ENCODE measurements at regions not wholly inside any gene's neighbourhood (a gene's known extent, or its start where the extent isn't known, plus 50 kb on each side); places are given as distances from the start of the nearest gene placed in this dataset.

DNA sequence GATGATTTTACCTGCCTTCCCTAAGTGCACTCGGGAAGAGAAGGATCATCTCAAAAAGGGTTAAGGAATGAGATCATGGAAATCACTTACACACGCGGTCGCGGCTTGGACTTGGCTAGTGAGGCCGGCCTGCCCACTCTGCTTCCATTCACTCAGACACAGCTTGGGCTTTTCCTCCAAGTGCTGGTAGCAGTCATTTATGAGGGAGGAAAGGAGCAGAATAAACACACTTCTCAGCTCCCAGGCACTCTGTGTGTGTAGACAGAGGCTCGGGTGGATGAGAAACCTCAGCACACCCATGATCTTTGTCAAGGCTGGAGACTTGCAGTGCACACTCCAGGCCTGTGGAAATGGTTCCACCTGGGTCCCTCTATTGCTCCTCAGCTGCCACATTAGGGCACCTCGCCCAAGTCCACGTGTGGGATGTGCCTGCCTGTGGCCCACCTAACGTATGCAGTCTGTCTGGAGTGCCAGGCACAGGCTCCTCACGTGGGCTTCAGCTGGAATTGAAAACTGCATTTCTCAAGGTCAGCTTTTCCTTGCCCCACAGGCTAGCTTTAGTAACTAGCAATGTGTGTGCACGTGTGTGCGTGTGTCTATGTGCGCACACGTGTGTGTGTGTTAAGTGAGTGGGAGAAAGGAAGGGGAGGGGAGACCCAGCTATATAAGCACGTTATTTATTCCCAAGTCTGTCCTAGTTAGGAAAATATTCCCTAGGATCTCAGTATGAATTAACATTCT, 288.4 kb downstream of the SOX11 start:
- ATAC-seq (ENCODE audit: poor library complexity) (no peak), DNase-seq (no peak)
- intact Hi-C loops (cut with DNase I) = no loop called here

DNA sequence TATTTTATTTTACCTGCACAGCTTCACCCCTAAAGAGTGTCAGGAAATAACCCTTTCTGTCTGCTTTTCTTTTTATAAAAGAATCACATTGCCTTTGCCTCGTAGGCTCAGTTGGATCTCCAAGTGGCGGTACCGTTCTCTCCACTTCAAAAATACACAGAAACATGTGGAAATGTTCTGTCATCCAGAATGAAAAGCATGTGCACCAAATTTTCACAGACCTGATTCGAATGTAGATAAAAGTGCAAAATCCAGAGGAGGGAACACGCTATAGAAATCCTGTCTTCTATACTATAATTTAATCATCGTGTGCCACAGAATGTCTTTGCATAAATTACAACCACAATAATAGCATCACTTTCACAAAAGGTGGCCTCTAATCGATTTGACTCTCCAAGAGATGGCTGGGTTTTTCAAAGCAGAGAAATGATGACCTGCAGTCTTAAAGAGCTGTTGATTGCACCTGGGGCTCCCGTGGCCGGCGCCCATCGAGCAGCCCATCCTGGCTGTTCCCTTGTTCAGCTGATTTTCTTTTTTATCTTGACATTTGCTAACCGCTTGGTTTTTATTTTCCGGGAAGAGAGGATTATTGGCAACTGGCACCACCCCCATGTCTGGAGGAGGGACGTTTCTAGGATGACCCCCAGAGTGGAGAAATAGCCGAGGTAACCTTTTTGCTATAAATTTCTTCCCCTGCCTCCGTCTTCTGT, 290.2 kb downstream of the SOX11 start:
- intact Hi-C loops (cut with DNase I) = no loop called here
- DNase-seq (no peak), ATAC-seq (ENCODE audit: poor library complexity) (no peak)

DNA sequence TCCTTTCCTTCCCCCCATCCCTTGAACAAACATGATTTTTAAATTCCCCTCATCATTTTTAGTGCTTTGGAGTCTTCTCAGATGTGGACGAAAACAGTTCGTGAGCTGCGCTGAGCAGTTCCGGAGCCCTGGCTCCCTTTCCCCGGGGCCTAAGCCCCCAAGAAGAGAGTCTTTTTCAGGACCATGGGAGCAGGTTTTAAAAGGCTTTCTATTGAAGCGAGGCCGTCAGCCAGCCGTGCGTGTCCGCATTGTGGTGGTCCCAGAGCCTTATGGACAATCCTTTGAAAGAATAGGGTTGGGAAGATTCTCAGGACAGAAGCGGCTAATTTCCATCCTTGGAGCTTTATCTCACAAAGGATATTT, 290.7 kb downstream of the SOX11 start:
- DNase-seq (no peak), ATAC-seq (ENCODE audit: poor library complexity) (no peak)
- intact Hi-C loops (cut with DNase I) = no loop called here

DNA sequence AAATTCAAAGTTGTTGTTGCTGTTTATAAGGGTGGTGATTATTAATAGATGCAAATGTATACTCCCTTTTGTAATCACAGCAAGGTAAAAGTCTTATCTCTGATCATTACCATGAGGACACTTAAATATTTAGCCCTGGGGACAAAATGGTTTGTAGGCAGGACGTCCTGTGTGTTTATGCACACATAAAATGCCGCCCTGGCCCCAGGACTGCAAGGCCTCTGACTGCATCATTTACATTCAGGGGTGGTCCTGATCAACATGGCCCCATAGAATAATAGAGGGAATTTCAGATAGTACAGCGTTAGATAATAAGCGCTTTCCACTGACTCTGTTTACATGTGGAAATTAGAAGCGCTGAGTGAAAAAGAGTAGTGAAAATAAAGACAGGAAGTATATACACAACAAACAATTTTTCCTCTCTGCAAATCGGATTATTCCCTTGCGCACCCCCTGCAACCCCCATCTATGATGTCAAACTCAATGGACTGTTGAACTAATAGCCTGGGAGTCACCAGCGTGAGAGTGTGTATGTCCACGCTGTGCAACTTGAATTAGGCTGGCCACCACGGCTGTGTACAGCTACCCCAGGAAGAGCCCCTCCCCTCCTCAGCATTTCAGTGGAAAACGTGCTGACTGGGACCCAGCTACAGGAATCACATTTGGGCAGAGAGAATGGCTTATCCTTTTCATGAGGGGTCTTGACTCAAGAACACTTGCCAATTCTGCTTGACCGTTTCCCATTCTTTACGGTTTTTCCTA, 291.5 kb downstream of the SOX11 start:
- intact Hi-C loops (cut with DNase I) = no loop called here
- DNase-seq (no peak), ATAC-seq (ENCODE audit: poor library complexity) (no peak)

DNA sequence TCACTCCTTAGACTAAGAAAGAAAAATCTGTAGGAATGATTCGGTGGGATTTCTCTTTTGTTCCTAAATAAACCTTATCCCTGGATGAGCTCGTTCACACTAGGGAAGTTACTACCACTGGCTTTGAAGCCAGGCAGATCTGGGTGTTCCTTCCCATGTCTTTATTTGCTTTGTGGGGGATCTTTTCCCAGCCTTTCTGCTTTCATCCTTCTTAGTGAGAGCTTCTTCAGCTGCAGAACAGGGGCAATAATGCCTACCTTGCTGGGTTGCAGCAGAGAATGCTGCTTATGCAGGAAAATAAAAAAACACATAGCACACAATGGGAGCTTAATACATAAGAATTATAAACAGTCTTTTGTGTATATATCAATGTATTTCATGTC, 292.1 kb downstream of the SOX11 start:
- intact Hi-C loops (cut with DNase I) = no loop called here
- ATAC-seq (ENCODE audit: poor library complexity) (no peak), DNase-seq (no peak)

GRCh38 chr2:5984946-5985345, 292.8 kb downstream of the SOX11 start:
- no peak for ATAC-seq (ENCODE audit: poor library complexity)
- intact Hi-C loops (cut with DNase I) = no loop called here
- DNase-seq = no peak

- DNase-seq (no peak), ATAC-seq (ENCODE audit: poor library complexity) (no peak)
- intact Hi-C loops (cut with DNase I) = no loop called here
Measured at GRCh38 chr2:5985536-5986385, 293.6 kb downstream of the SOX11 start.

DNA sequence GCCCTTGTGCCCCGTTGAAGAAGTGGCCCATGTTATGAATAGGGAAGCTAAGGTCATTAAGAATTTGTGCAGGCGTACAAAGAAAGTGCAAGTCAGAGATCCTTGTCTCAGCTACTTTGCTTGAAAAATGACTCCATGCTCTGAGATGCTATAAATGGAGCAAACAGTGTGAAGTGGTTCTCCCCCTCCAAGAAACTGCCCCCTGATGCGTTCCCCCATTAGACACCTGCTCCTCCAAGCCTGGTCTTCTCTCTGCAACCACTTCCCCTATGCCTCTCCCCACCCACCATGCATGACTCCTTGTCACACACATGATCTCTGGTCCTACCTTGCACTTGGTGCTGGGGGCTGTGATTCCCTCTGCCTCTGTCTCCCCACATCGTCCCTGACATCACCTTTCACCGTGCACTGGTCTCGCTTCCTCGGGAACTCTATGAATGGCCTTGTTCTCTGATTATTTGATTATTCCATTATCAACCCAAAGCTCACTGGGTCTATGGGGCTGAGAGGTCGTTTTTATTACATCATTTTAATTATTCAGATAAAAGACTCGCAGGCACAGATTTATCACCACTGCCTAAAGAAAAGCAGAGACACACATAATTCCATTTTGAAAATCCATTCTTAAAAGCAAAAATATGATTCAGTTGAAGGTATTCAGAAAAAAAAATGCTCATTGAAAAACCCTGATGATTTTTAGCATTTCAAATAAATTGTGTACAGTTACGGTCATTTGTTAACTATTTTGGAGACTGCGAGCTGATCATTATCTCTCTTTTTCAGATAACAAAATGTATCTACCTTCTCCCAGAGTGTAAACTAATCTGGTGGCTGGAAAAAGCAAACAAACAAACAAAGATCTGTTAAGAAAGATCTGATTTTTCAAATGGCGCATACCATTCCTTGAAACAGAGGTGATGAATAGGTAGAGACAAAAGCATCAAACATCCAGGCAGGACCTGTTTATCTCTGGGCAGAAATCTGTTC, 294.9 kb downstream of the SOX11 start:
- ATAC-seq (ENCODE audit: poor library complexity) (no peak), DNase-seq (no peak)
- intact Hi-C loops (cut with DNase I) = no loop called here

DNA sequence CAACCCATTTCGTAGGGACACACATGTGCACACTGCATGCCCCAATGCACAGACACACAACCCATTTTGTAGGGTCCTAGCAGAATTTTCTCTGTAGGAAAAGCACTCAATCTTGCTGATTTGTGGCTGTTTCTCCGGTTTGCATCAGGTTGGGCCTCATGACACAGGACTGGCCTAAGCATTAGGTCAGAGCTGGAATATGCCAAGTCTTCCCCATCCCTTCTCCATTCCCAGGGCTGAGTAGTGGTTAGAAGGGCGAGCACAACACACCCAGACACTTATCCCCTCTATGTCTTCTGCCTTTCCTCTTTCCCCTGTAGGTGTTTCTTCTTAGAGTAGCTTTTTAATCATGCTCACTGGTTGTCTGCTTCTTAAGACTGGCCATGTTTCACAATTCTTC, 295.9 kb downstream of the SOX11 start:
- ATAC-seq (ENCODE audit: poor library complexity) (no peak), DNase-seq (no peak)

DNA sequence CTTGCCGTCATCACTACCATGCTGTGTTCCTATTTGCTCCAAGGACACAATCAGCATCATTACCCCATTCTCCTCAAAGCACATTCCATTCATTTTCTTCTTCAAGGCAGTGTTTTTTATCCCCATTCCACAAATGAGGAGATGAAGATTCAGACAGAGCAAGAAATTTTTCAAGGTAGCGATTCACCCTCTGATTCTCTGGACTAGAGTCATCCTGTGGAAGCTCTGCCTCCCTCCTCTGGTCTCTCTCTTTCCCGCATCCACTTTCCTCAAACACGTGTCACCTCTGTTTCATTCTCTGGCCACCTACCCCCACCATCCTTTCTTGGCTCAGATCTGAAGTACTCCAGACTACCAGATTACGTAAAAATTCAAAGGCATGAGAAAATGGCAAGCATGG, 297.9 kb downstream of the SOX11 start:
- no peak for ATAC-seq (ENCODE audit: poor library complexity)
- DNase-seq = no peak
- intact Hi-C loops (cut with DNase I) = no loop called here

More for the DNA sequence above, 295.9 kb downstream of the SOX11 start:
- intact Hi-C loops (cut with DNase I) = no loop called here

DNA sequence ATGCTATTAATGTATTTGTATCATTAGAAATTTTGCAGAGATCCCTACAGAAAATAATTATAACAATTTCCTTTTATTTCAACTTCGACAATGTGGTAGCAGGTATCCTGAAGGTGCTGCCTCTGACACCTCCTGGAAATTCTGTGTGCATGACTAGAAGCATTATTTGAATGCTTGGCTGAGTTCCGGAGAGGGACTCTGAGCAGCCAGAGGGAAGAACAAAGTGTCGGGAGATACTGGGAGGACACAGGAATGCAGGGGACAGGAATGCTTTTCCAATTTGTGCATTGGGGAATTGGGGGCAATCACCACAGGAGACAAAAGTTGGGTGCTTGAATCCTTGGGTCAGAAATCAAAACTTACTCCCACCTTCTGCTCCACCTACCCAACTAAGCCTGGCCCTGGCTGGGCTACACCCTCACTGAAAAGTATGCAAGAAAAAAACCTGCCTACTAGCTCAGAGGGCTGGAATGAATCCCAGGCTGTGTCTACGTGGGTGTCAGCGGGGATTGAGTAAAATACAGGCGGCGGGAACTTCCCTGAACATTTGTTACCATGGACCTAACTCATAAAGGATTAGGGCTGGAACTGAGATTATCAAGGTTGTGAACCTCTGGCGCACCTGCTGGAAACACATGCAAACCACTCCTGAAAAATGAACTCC, 299.3 kb downstream of the SOX11 start:
- DNase-seq (no peak), ATAC-seq (ENCODE audit: poor library complexity) (peak; percentile 74)
- intact Hi-C loops (cut with DNase I) = no loop called here

DNA sequence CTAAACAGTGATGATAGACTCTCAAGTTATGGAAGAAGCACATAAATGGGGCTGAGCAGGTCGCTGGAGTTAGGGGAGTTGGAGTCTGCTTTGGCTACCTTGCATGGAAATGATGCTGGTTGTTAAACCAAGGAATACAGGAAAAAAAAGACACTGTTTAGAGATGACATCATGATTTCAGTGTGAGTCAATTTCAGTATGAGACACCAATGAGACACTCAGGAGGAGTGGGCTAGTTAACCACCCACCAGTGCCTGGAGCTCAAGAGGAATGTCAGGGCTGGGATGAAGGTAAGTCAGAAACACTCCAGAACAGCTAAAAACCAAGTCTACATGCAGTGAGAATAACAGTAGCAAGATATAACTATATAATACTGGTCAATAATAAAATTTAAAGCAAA, 303.6 kb downstream of the SOX11 start:
- no peak for ATAC-seq (ENCODE audit: poor library complexity)
- no peak for DNase-seq
- intact Hi-C loops (cut with DNase I) = no loop called here

- DNase-seq (no peak), ATAC-seq (ENCODE audit: poor library complexity) (no peak)
- intact Hi-C loops (cut with DNase I) = no loop called here
Measured at GRCh38 chr2:6008186-6008585, 316.0 kb downstream of the SOX11 start.

GRCh38 chr2:6008726-6009125, 316.5 kb downstream of the SOX11 start:
- ATAC-seq (ENCODE audit: poor library complexity) (no peak), DNase-seq (no peak)
- intact Hi-C loops (cut with DNase I) = no loop called here

GRCh38 chr2:6010163-6010562, 318.0 kb downstream of the SOX11 start:
- no peak for DNase-seq
- ATAC-seq (ENCODE audit: poor library complexity) = no peak
- intact Hi-C loops (cut with DNase I) = no loop called here

DNA sequence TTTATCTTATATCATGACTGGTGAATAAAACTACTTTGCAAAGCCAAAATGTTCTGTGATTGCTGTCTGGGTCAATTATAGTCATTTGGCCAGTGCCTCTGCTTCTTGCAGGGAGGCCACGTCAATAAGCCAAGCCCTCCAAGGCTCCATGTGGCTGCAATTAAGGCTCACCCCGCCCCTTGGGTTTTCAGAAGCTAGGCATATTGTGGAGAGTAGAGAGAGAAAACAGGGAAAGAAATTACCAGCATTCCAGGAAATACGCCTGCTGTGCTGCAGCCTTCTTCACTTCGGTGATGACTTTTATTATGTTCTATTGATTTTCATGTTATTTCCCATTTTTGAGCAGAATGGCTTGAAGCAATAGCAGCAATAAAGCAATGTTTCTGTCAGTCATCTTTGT, 319.7 kb downstream of the SOX11 start:
- ATAC-seq (ENCODE audit: poor library complexity) (no peak), DNase-seq (no peak)
- intact Hi-C loops (cut with DNase I) = no loop called here

GRCh38 chr2:6017736-6018286, 325.6 kb downstream of the SOX11 start:
- ATAC-seq (ENCODE audit: poor library complexity) (no peak), DNase-seq (no peak)
- intact Hi-C loops (cut with DNase I) = no loop called here
